ENCODE measurements at regions not wholly inside any gene's neighbourhood (a gene's known extent, or its start where the extent isn't known, plus 50 kb on each side); places are given as distances from the start of the nearest gene placed in this dataset.

DNA sequence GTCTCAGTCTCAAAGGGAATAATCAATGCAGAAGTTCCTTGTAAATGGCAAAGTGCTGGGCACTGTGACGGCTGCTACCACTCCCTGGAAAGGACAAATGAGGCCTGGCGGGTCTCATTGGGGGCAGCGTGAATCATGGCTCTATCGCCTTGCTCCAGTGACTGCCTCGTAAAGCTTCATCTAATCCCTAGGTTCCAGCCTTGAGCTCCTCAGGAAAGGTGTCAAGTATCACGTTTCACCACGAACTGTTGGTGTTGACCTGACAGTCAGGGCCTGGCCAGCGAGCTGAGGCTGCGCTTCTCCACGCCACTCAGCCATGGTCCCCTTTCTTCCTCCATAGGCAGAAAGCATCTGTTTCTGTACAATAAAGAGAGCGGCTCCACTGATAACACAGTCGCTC is 126.7 kb upstream of the ZNF32 start:
- no peak for TF ChIP-seq POLR2A (IDR thresholded peaks at IDR 0.05; ENCODE audit: low read length)
- TF ChIP-seq MAZ (IDR thresholded peaks at IDR 0.05; ENCODE audit: borderline replicate concordance, low read depth, low read length) = no peak
